HCT116 (cell line): ENCODE measurements at regions not wholly inside any gene's neighbourhood (a gene's known extent, or its start where the extent isn't known, plus 50 kb on each side); places are given as distances from the start of the nearest gene placed in this dataset.

Experiments
- ATAC-seq: fragments of 200-7000 bp; cut with Tn5 transposase; 2 replicates; pipeline ENCODE4 v1.9.1; 2020; ENCODE audit warnings: mild to moderate bottlenecking, moderate library complexity
- BruUV-seq: library from RNA; stranded (reverse); fragments of 400-500 nt; replicated peaks from 2 replicates; lab custom pipeline; 2021; lab: Mats Ljungman, UMichigan
- CTCF ChIA-PET: fragments of 300-600 bp; sonication (Branson Sonifier 250); formaldehyde crosslinking; loops from one replicate; lab custom pipeline; 2021; ENCODE audit warnings: antibody characterized with exemption; lab: Charles Lee
- POLR2A ChIA-PET: fragments of 300-600, 350-600 bp; sonication (Branson Sonifier 250); formaldehyde crosslinking; loops from one replicate; lab custom pipeline; 2021; ENCODE audit warnings: antibody characterized with exemption; lab: Charles Lee
- RAD21 ChIA-PET, 2 experiments: fragments of 300-600 bp; sonication (Branson Sonifier 250); formaldehyde crosslinking; loops; one replicate each; lab custom pipeline; 2023; ENCODE audit warnings: low total read pairs in 2 of 2; ENCODE audit not compliant: uncharacterized antibody in 2 of 2, unreplicated experiment in 2 of 2, low non-redundant PET in 1 of 2; lab: Charles Lee
- DNase-seq: peaks from one replicate; pipeline ENCODE4 v3.0.0-alpha.2; 2010; ENCODE audit warnings: low read depth, low spot score
- H2AFZ ChIP-seq: fragments of 200-600 bp; shearing (Covaris generic), sonication (generic); 2 replicates; pipeline ENCODE4 v1.6.1; 2017; ENCODE audit warnings: low read depth, mixed run types, mixed read lengths, antibody characterized with exemption, low read length; ENCODE audit not compliant: poor library complexity, severe bottlenecking
- H3K27ac ChIP-seq: 2 replicates; pipeline ENCODE4 v1.5.1; 2012; ENCODE audit warnings: low read depth, low read length
- H3K27me3 ChIP-seq: fragments of 200-600 bp; sonication (generic); 2 replicates; pipeline ENCODE4 v1.6.1; 2016; ENCODE audit warnings: mixed run types, low read length, mixed read lengths; ENCODE audit not compliant: insufficient read depth
- H3K36me3 ChIP-seq, 2 experiments: fragments of 200-500 bp in 1 of 2; fragments of 200-600 bp in 1 of 2; sonication (Bioruptor generic) in 1 of 2; sonication (generic) in 1 of 2; 2 replicates each; pipeline versions ENCODE4 v1.5.1 to v1.6.1; 2014 to 2016; ENCODE audit warnings: low read length in 2 of 2, inconsistent platforms in 1 of 2, mixed read lengths in 1 of 2, mixed run types in 1 of 2; ENCODE audit not compliant: insufficient read depth in 2 of 2, control insufficient read depth in 1 of 2
- H3K4me1 ChIP-seq, 2 experiments: fragments of 200-600 bp in 1 of 2; sonication (generic) in 1 of 2; 2 replicates each; pipeline versions ENCODE4 v1.5.1 to v1.6.1; 2012 to 2017; ENCODE audit warnings: low read length in 2 of 2, inconsistent platforms in 1 of 2, mild to moderate bottlenecking in 1 of 2, mixed read lengths in 1 of 2, mixed run types in 1 of 2, moderate library complexity in 1 of 2; ENCODE audit not compliant: insufficient read depth in 2 of 2, control insufficient read depth in 1 of 2
- H3K4me2 ChIP-seq: fragments of 200-600 bp; sonication (generic); 2 replicates; pipeline ENCODE4 v1.6.1; 2017; ENCODE audit warnings: mixed run types, low read length, mixed read lengths
- H3K4me3 ChIP-seq, 2 experiments: fragments of 200-600 bp in 1 of 2; sonication (generic) in 1 of 2; replicated peaks in 1 of 2; 2 replicates each; pipeline ENCODE4 v1.5.1; 2011 to 2016; ENCODE audit warnings: low read length in 2 of 2, control low read depth in 1 of 2, low read depth in 1 of 2, mild to moderate bottlenecking in 1 of 2, mixed read lengths in 1 of 2, mixed run types in 1 of 2
- H3K79me2 ChIP-seq: fragments of 200-600 bp; sonication (generic); 2 replicates; pipeline ENCODE4 v1.6.1; 2017; ENCODE audit warnings: mild to moderate bottlenecking, mixed run types, low read length, moderate library complexity, mixed read lengths; ENCODE audit not compliant: insufficient read depth
- H3K9ac ChIP-seq: fragments of 200-600 bp; sonication (generic); 2 replicates; pipeline ENCODE4 v1.6.1; 2016; ENCODE audit warnings: low read length, mixed read lengths
- H3K9me2 ChIP-seq: fragments of 200-600 bp; sonication (generic), shearing (Covaris generic); 2 replicates; pipeline ENCODE4 v1.6.1; 2017; ENCODE audit warnings: mixed run types, mild to moderate bottlenecking, moderate library complexity; ENCODE audit not compliant: insufficient read depth
- H3K9me3 ChIP-seq, 2 experiments: fragments of 200-500 bp in 1 of 2; fragments of 200-600 bp in 1 of 2; sonication (Bioruptor generic) in 1 of 2; sonication (generic) in 1 of 2; 2 replicates each; pipeline ENCODE4 v1.6.1; 2014 to 2017; ENCODE audit warnings: low read length in 2 of 2, mixed read lengths in 2 of 2, inconsistent platforms in 1 of 2, low read depth in 1 of 2, mild to moderate bottlenecking in 1 of 2, mixed run types in 1 of 2, moderate library complexity in 1 of 2; ENCODE audit not compliant: control insufficient read depth in 1 of 2, insufficient read depth in 1 of 2
- H4K20me1 ChIP-seq: fragments of 200-600 bp; sonication (generic), shearing (Covaris generic); 2 replicates; pipeline ENCODE4 v1.6.1; 2017; ENCODE audit warnings: mixed run types, mild to moderate bottlenecking, moderate library complexity; ENCODE audit not compliant: insufficient read depth
- CBX3 ChIP-seq: IDR thresholded peaks from 2 replicates; pipeline ENCODE4 v1.6.1; 2012; ENCODE audit warnings: low read depth
- CEBPB ChIP-seq: IDR thresholded peaks from 2 replicates; pipeline ENCODE4 v1.6.1; 2012; ENCODE audit warnings: low read depth
- EGR1 ChIP-seq: IDR thresholded peaks from 2 replicates; pipeline ENCODE4 v1.6.1; 2012; ENCODE audit warnings: low read depth
- ELF1 ChIP-seq: IDR thresholded peaks from 2 replicates; pipeline ENCODE4 v1.6.1; 2012; ENCODE audit warnings: low read depth, borderline replicate concordance
- EZH2 ChIP-seq: fragments of 200-600 bp; sonication (generic); IDR thresholded peaks from 2 replicates; pipeline ENCODE4 v1.6.1; 2017; ENCODE audit warnings: antibody characterized with exemption, mixed run types
- EZH2phosphoT487 ChIP-seq: fragments of 200-600 bp; IDR thresholded peaks from 2 replicates; pipeline ENCODE4 v1.6.1; 2018; ENCODE audit warnings: antibody characterized with exemption, borderline replicate concordance
- FOSL1 ChIP-seq: IDR thresholded peaks from 2 replicates; pipeline ENCODE4 v1.6.1; 2012; ENCODE audit warnings: low read depth
- POLR2A ChIP-seq: IDR thresholded peaks from 2 replicates; pipeline ENCODE4 v1.7.0; 2011; ENCODE audit warnings: borderline replicate concordance; ENCODE audit not compliant: insufficient read depth, insufficient read length; ENCODE audit errors: extremely low read depth
- POLR2AphosphoS5 ChIP-seq: IDR thresholded peaks from 2 replicates; pipeline ENCODE4 v1.6.1; 2011; ENCODE audit warnings: mild to moderate bottlenecking, low read depth, low read length, moderate library complexity
- SIN3A ChIP-seq: IDR thresholded peaks from 2 replicates; pipeline ENCODE4 v1.6.1; 2012; ENCODE audit warnings: low read depth
- SP1 ChIP-seq: IDR thresholded peaks from 2 replicates; pipeline ENCODE4 v1.6.1; 2012; ENCODE audit warnings: low read depth
- SRF ChIP-seq: IDR thresholded peaks from 2 replicates; pipeline ENCODE4 v1.6.1; 2012; ENCODE audit warnings: low read depth
- YY1 ChIP-seq: IDR thresholded peaks from 2 replicates; pipeline ENCODE4 v1.6.1; 2011; ENCODE audit warnings: low read length, low read depth, moderate library complexity, mild to moderate bottlenecking; ENCODE audit not compliant: insufficient replicate concordance; ENCODE audit errors: extremely low read depth
- ZFX ChIP-seq: fragments of 450-650 bp; IDR thresholded peaks from 2 replicates; pipeline ENCODE4 v1.6.1; 2017
- ZNF274 ChIP-seq: fragments of 200-500 bp; sonication (Bioruptor generic); IDR thresholded peaks from 2 replicates; pipeline ENCODE4 v1.6.1; 2014; ENCODE audit warnings: mild to moderate bottlenecking, low read depth, low read length, inconsistent platforms
- intact Hi-C: fragments of 100-400 bp; cut with micrococcal nuclease; formaldehyde crosslinking; loops from 2 replicates; pipeline ENCODE4 v1.10.0; 2022
- TF ChIP-seq, protein P1 (sequence below): IDR thresholded peaks from 2 replicates; pipeline ENCODE4 v1.6.1; 2012
- TF ChIP-seq, protein P2 (sequence below), 3 experiments: fragments of 200-600 bp in 1 of 3; sonication (generic) in 1 of 3; IDR thresholded peaks in 2 of 3; conservative IDR thresholded peaks in 1 of 3; 2 replicates each; pipeline ENCODE4 v1.5.1; 2012 to 2017; ENCODE audit warnings: low read depth in 2 of 3, low read length in 2 of 3, antibody characterized with exemption in 1 of 3, borderline replicate concordance in 1 of 3, control low read depth in 1 of 3, mild to moderate bottlenecking in 1 of 3, mixed read lengths in 1 of 3, mixed run types in 1 of 3, moderate library complexity in 1 of 3; ENCODE audit not compliant: insufficient read depth in 1 of 3
- TF ChIP-seq, protein P3 (sequence below): IDR thresholded peaks from 2 replicates; pipeline ENCODE4 v1.6.1; 2012
- TF ChIP-seq, protein P4 (sequence below): IDR thresholded peaks from 2 replicates; pipeline ENCODE4 v1.6.1; 2011; ENCODE audit warnings: mild to moderate bottlenecking, low read length, moderate library complexity; ENCODE audit not compliant: insufficient replicate concordance; ENCODE audit errors: extremely low read depth

DNA sequence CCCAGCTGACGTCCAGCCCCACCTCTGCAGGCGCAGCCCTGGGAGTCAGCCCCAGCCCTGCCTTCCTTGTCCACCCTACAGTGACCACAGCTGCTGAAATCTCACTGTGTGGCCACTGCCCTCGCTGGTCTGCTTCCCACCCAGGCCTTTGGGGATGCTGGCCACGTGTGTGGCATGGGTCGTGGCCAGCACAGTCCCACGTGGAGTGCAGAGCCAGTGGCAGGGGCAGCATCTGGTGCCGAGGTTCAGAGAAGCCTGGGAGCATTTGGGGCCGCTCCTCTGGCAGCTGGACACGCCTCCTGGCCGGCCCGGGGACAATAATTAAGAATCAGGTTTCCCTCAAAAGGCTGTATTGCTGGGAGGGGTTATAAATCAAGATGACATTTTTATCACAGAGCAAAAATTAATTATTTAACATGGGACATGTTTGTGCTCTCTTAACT, 92.1 kb downstream of the HMX1 start:
- ATAC-seq, result no peak
- no peak overlapping the region for H3K4me3 ChIP-seq

DNA sequence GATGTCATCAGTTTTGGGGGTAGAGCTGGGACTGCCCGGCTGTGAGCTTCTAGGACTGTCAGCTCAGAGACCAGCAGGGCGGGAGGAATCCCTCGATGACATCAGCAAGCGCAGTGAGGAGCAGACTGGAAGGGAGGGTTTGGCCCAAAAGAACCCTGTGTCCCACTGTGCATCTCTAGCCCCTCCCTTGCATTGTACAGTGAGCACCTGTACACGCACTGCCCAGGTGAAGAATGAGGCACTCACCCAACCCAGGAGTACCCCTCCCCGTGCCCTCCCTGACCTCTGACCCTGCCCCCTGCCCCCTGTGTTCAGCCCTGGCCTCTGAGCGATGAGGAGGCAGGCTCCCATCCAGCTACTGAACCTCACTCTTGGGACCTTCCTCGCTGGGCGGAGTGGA, 92.9 kb downstream of the HMX1 start:
- CTCF ChIA-PET, result interaction anchor here (0.7 kb wide), 1 partner anchor 91 kb away, joined by 3 read pairs; no protein-coding TSS in a partner anchor
- no peak overlapping the region for H3K4me3 ChIP-seq
- peaks cover 0 to 3% of the 10 kb centered on the region in 2 experiments; a peak in 2 of 4 replicates for H3K4me1 ChIP-seq
- H3K36me3 ChIP-seq, result no peaks in the 10 kb centered on the region
- no peak overlapping the region for H2AFZ ChIP-seq
- H3K9me2 ChIP-seq, result no peaks in the 10 kb centered on the region
- H3K27me3 ChIP-seq, result no peaks in the 10 kb centered on the region
- BruUV-seq, result no TSS peak
- no peaks in the 10 kb centered on the region for H4K20me1 ChIP-seq
- RAD21 ChIA-PET, result no interaction called here
- H3K9ac ChIP-seq, result no peak overlapping the region
- no peaks in the 10 kb centered on the region for H3K9me3 ChIP-seq
- intact Hi-C loops, result no loop called here
- H3K4me2 ChIP-seq, result no peak overlapping the region
- ATAC-seq, result no peak
- POLR2A ChIA-PET, result no interaction called here
- no peak for DNase-seq
- no peak overlapping the region for H3K27ac ChIP-seq
- no peaks in the 10 kb centered on the region for H3K79me2 ChIP-seq
- TF ChIP-seq CBX3 (no peak), FOSL1 (no peak), ZNF274 (no peak), SRF (no peak), YY1 (no peak), POLR2AphosphoS5 (no peak), EGR1 (no peak), EZH2 (no peak), ZFX (no peak), EZH2phosphoT487 (no peak), SP1 (no peak), SIN3A (no peak), POLR2A (no peak), CEBPB (no peak)
- TF ChIP-seq, protein P1, sequence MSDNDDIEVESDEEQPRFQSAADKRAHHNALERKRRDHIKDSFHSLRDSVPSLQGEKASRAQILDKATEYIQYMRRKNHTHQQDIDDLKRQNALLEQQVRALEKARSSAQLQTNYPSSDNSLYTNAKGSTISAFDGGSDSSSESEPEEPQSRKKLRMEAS, result no peak
- TF ChIP-seq, protein P2, sequence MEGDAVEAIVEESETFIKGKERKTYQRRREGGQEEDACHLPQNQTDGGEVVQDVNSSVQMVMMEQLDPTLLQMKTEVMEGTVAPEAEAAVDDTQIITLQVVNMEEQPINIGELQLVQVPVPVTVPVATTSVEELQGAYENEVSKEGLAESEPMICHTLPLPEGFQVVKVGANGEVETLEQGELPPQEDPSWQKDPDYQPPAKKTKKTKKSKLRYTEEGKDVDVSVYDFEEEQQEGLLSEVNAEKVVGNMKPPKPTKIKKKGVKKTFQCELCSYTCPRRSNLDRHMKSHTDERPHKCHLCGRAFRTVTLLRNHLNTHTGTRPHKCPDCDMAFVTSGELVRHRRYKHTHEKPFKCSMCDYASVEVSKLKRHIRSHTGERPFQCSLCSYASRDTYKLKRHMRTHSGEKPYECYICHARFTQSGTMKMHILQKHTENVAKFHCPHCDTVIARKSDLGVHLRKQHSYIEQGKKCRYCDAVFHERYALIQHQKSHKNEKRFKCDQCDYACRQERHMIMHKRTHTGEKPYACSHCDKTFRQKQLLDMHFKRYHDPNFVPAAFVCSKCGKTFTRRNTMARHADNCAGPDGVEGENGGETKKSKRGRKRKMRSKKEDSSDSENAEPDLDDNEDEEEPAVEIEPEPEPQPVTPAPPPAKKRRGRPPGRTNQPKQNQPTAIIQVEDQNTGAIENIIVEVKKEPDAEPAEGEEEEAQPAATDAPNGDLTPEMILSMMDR (IDR thresholded peaks at IDR 0.05 in 2 of 3, conservative IDR thresholded peaks at IDR 0.05 in 1 of 3; ENCODE audit: borderline replicate concordance in 1 of 3, insufficient read depth in 1 of 3, low read depth in 2 of 3, low read length in 2 of 3), result no peak
- TF ChIP-seq, protein P3, sequence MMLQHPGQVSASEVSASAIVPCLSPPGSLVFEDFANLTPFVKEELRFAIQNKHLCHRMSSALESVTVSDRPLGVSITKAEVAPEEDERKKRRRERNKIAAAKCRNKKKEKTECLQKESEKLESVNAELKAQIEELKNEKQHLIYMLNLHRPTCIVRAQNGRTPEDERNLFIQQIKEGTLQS, result no peak
- TF ChIP-seq, protein P4, sequence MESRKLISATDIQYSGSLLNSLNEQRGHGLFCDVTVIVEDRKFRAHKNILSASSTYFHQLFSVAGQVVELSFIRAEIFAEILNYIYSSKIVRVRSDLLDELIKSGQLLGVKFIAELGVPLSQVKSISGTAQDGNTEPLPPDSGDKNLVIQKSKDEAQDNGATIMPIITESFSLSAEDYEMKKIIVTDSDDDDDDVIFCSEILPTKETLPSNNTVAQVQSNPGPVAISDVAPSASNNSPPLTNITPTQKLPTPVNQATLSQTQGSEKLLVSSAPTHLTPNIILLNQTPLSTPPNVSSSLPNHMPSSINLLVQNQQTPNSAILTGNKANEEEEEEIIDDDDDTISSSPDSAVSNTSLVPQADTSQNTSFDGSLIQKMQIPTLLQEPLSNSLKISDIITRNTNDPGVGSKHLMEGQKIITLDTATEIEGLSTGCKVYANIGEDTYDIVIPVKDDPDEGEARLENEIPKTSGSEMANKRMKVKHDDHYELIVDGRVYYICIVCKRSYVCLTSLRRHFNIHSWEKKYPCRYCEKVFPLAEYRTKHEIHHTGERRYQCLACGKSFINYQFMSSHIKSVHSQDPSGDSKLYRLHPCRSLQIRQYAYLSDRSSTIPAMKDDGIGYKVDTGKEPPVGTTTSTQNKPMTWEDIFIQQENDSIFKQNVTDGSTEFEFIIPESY, result no peak

More for the DNA sequence above, 92.1 kb downstream of the HMX1 start:
- DNase-seq, result no peak
- H2AFZ ChIP-seq, result no peak overlapping the region
- H3K4me2 ChIP-seq, result no peak overlapping the region
- no peaks in the 10 kb centered on the region for H3K36me3 ChIP-seq
- POLR2A ChIA-PET, result no interaction called here
- no peaks in the 10 kb centered on the region for H4K20me1 ChIP-seq
- CTCF ChIA-PET, result no interaction called here
- H3K27ac ChIP-seq, result no peak overlapping the region
- TF ChIP-seq ELF1 (no peak), ZFX (no peak), SP1 (no peak)
- no peaks in the 10 kb centered on the region for H3K9me2 ChIP-seq
- intact Hi-C loops, result no loop called here
- H3K9ac ChIP-seq, result no peak overlapping the region
- H3K9me3 ChIP-seq, result no peaks in the 10 kb centered on the region
- BruUV-seq, result no TSS peak
- RAD21 ChIA-PET, result no interaction called here
- H3K4me1 ChIP-seq, result peaks cover 0 to 3% of the 10 kb centered on the region in 2 experiments; a peak in 2 of 4 replicates
- H3K79me2 ChIP-seq, result no peaks in the 10 kb centered on the region
- no peaks in the 10 kb centered on the region for H3K27me3 ChIP-seq
